Esophagus squamous epithelium (tissue), 4 donors: ENCODE measurements at regions not wholly inside any gene's neighbourhood (a gene's known extent, or its start where the extent isn't known, plus 50 kb on each side); places are given as distances from the start of the nearest gene placed in this dataset.

Source experiments
- CTCF ChIP-seq, 6 experiments: fragments of 450-650 bp in 4 of 6; fragments of 200-600 bp in 2 of 6; sonication (generic) in 2 of 6; IDR thresholded peaks; one replicate each; pipeline ENCODE4 v1.5.1; 2016 to 2019; ENCODE audit warnings: antibody characterized with exemption in 6 of 6, mild to moderate bottlenecking in 4 of 6, moderate library complexity in 4 of 6
- POLR2A ChIP-seq, 4 donors: fragments of 450-650 bp; IDR thresholded peaks; one replicate each; pipeline ENCODE4 v1.6.1; 2017; ENCODE audit warnings: antibody characterized with exemption in 4 of 4, mild to moderate bottlenecking in 4 of 4, moderate library complexity in 3 of 4

GRCh38 chr7:124246262-124246863 lies 213.5 kb upstream of the TMEM229A start:
- no peak for TF ChIP-seq CTCF (IDR thresholded peaks at IDR 0.05)
- TF ChIP-seq POLR2A (IDR thresholded peaks at IDR 0.05) = no peak
